SU-DHL-6 (cell line): ENCODE measurements at regions not wholly inside any gene's neighbourhood (a gene's known extent, or its start where the extent isn't known, plus 50 kb on each side); places are given as distances from the start of the nearest gene placed in this dataset.

Source experiments
- H2AFZ ChIP-seq: fragments of 200-600 bp; sonication (generic); 2 replicates; pipeline ENCODE4 v1.6.1; 2014; ENCODE audit warnings: low read depth, mild to moderate bottlenecking, moderate library complexity, mixed read lengths, antibody characterized with exemption, low read length; ENCODE audit not compliant: severe bottlenecking
- H3F3A ChIP-seq: fragments of 200-600 bp; shearing (Covaris generic); 2 replicates; pipeline ENCODE4 v1.6.0; 2016; ENCODE audit warnings: antibody characterized with exemption, mild to moderate bottlenecking; ENCODE audit not compliant: insufficient read depth
- H3K27ac ChIP-seq: fragments of 200-600 bp; sonication (generic); 2 replicates; pipeline ENCODE4 v1.5.1; 2016; ENCODE audit warnings: low read depth, mild to moderate bottlenecking, low read length, moderate library complexity, mixed read lengths
- H3K27me3 ChIP-seq: fragments of 200-600 bp; sonication (generic), shearing (Covaris generic); 2 replicates; pipeline ENCODE4 v1.6.0; 2014; ENCODE audit warnings: mild to moderate bottlenecking, low read length
- H3K36me3 ChIP-seq: fragments of 200-600 bp; sonication (generic); 2 replicates; pipeline ENCODE4 v1.6.1; 2014; ENCODE audit warnings: mild to moderate bottlenecking, low read length, mixed read lengths
- H3K4me2 ChIP-seq: fragments of 300-600, 200-600 bp; shearing (Covaris generic), sonication (generic); 2 replicates; pipeline ENCODE4 v1.6.0; 2014; ENCODE audit warnings: low read length, low read depth, mild to moderate bottlenecking; ENCODE audit not compliant: poor library complexity, severe bottlenecking
- H3K4me3 ChIP-seq: fragments of 200-600 bp; sonication (generic); 2 replicates; pipeline ENCODE4 v1.5.1; 2014; ENCODE audit warnings: antibody characterized with exemption, low read length, mild to moderate bottlenecking, mixed read lengths; ENCODE audit not compliant: insufficient read depth, poor library complexity, severe bottlenecking
- H3K79me2 ChIP-seq: fragments of 200-600 bp; sonication (generic); 2 replicates; pipeline ENCODE4 v1.6.1; 2014; ENCODE audit warnings: mild to moderate bottlenecking, low read length, moderate library complexity; ENCODE audit not compliant: insufficient read depth
- H3K9ac ChIP-seq: fragments of 200-600 bp; sonication (generic); 2 replicates; pipeline ENCODE4 v1.7.0; 2014; ENCODE audit warnings: mild to moderate bottlenecking, low read length
- H3K9me2 ChIP-seq: fragments of 200-600 bp; sonication (generic); replicated peaks from 2 replicates; pipeline ENCODE4 v1.6.1; 2014; ENCODE audit warnings: low read length; ENCODE audit not compliant: insufficient read depth
- H3K9me3 ChIP-seq: fragments of 200-600 bp; sonication (generic); 2 replicates; pipeline ENCODE4 v1.6.1; 2014; ENCODE audit warnings: low read length, mixed read lengths; ENCODE audit not compliant: insufficient read depth
- H4K20me1 ChIP-seq: fragments of 200-600 bp; sonication (generic); 2 replicates; pipeline ENCODE4 v1.6.1; 2014; ENCODE audit warnings: low read depth, mild to moderate bottlenecking, antibody characterized with exemption, low read length, moderate library complexity, mixed read lengths
- EZH2phosphoT487 ChIP-seq: fragments of 200-600 bp; sonication (generic), shearing (Covaris generic); conservative IDR thresholded peaks from 2 replicates; pipeline ENCODE4 v1.6.1; 2018; ENCODE audit warnings: mild to moderate bottlenecking, antibody characterized with exemption, low read length, moderate library complexity, mixed read lengths
- TF ChIP-seq, protein P1 (sequence below): fragments of 200-600 bp; sonication (generic); IDR thresholded peaks from one replicate; pipeline ENCODE4 v1.5.1; 2017; ENCODE audit warnings: antibody characterized with exemption, mild to moderate bottlenecking, low read length, moderate library complexity; ENCODE audit not compliant: insufficient read depth, poor library complexity, severe bottlenecking

DNA sequence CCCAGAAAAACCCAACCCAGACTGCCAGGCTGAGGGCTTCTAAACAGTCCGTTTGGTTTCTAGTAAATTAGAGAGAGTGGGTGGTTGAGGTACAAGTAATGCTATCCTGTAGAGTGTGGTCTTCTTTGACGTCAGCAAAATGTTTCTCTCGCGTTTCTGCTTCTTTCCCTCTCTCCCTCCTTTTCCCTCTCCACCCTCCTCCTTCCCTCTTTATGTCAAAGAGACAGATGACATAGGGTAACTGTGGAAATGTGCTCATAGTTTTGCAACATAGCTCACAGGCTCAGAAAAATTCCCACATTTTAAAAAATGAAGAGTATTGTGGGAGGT, 158.3 kb downstream of the TOMM20 start:
- H3K9me3 ChIP-seq, result no peaks in the 10 kb centered on the region
- no peak overlapping the region for H2AFZ ChIP-seq
- H3K4me2 ChIP-seq, result no peak overlapping the region
- no peaks in the 10 kb centered on the region for H3F3A ChIP-seq
- TF ChIP-seq EZH2phosphoT487, result no peak
- TF ChIP-seq, protein P1, sequence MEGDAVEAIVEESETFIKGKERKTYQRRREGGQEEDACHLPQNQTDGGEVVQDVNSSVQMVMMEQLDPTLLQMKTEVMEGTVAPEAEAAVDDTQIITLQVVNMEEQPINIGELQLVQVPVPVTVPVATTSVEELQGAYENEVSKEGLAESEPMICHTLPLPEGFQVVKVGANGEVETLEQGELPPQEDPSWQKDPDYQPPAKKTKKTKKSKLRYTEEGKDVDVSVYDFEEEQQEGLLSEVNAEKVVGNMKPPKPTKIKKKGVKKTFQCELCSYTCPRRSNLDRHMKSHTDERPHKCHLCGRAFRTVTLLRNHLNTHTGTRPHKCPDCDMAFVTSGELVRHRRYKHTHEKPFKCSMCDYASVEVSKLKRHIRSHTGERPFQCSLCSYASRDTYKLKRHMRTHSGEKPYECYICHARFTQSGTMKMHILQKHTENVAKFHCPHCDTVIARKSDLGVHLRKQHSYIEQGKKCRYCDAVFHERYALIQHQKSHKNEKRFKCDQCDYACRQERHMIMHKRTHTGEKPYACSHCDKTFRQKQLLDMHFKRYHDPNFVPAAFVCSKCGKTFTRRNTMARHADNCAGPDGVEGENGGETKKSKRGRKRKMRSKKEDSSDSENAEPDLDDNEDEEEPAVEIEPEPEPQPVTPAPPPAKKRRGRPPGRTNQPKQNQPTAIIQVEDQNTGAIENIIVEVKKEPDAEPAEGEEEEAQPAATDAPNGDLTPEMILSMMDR, result no peak
- no peaks in the 10 kb centered on the region for H3K36me3 ChIP-seq
- H3K27me3 ChIP-seq, result no peaks in the 10 kb centered on the region
- no peak overlapping the region for H3K27ac ChIP-seq
- no peak overlapping the region for H3K9ac ChIP-seq
- no peaks in the 10 kb centered on the region for H3K79me2 ChIP-seq
- H4K20me1 ChIP-seq, result no peaks in the 10 kb centered on the region
- no peaks in the 10 kb centered on the region for H3K9me2 ChIP-seq
- H3K4me3 ChIP-seq, result no peak overlapping the region

DNA sequence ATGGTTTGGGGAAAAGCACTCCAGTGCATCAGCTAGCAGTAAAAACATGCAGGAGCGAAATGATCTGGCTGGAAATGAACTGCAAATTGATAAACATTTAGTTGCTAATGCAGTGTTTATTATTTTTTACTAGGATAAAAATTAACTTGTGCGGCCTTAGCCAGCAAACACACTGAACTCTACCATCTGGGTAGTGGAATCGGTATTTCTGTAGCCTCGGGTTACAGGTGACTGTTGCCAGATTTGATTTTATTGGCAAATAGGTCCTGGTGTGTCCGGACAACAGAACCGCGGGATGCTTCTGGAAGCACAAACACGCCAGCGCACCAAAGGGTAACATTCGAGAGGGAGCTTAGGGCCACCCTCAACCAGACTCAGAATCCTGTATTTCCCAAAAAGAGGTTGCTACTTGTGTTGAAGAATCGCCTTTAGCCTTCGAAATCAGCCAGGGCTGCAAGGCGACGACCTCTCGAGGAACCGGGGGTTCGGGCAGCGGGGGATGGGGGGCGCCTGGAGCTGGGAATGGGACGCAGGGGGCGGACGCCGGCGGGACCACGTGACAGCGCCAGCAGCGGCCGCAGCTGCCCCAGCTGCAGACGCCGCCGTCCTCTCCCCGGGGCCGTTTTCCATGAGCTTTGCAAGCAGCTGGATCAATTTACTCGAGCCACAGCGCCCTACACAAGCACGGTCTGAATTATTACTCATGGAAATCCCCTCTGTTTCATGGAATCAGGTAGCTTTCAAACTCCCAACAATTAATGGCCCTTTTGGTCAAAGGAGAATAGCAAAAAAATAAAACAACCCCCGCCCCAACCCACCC, 158.8 kb downstream of the TOMM20 start:
- Histone ChIP-seq H3K27ac (no peak overlapping the region), H3K4me2 (no peak overlapping the region), H3K9me2 (no peaks in the 10 kb centered on the region)

DNA sequence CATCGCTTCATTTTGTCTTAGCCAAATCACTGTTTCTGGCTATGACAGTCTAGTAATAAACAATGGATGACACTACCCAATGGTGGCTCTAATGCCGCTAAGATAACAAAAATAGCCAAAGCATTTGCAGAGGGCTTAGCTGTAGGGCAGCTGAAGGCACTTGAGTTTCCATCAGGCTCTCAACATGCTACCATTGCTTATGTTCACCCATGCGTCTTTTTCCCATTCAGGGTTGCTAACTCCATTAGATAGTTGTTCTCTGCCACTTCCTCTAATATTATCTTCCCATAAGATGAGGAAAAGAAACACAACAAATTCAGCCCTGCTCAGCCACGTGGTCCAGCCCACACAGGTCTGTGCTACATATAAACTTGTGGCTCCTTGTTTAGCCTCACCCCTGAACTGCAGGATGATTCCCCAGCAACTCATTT, 159.6 kb downstream of the TOMM20 start:
- H3K4me2 ChIP-seq, result no peak overlapping the region
- TF ChIP-seq, protein P1, result no peak
- TF ChIP-seq EZH2phosphoT487, result no peak
- H3K9ac ChIP-seq, result no peak overlapping the region
- no peaks in the 10 kb centered on the region for H3K36me3 ChIP-seq
- no peak overlapping the region for H2AFZ ChIP-seq
- no peaks in the 10 kb centered on the region for H3K79me2 ChIP-seq
- no peak overlapping the region for H3K4me3 ChIP-seq
- H3K27ac ChIP-seq, result no peak overlapping the region
- no peaks in the 10 kb centered on the region for H3K27me3 ChIP-seq
- peaks cover 10% of the 10 kb centered on the region for H3F3A ChIP-seq
- no peaks in the 10 kb centered on the region for H3K9me3 ChIP-seq
- no peaks in the 10 kb centered on the region for H4K20me1 ChIP-seq
- H3K9me2 ChIP-seq, result no peaks in the 10 kb centered on the region

More for the DNA sequence above, 158.8 kb downstream of the TOMM20 start:
- Histone ChIP-seq H3K9ac (no peak overlapping the region), H4K20me1 (no peaks in the 10 kb centered on the region), H3K9me3 (no peaks in the 10 kb centered on the region), H3K27me3 (no peaks in the 10 kb centered on the region), H3F3A (0 out of 2 replicates have a peak, but pooled peaks cover 4% of the 10 kb centered on the region), H3K79me2 (no peaks in the 10 kb centered on the region), H3K36me3 (no peaks in the 10 kb centered on the region), H2AFZ (peak overlapping the region; percentile 13), H3K4me3 (no peak overlapping the region)
- TF ChIP-seq, protein P1, result no peak
- TF ChIP-seq EZH2phosphoT487, result no peak
